Heart left ventricle (tissue), 16 donors: ENCODE measurements at regions not wholly inside any gene's neighbourhood (a gene's known extent, or its start where the extent isn't known, plus 50 kb on each side); places are given as distances from the start of the nearest gene placed in this dataset.

ENCODE experiments used
- ATAC-seq, 4 donors: fragments of 200-7000 bp; cut with Tn5 transposase; one replicate each; pipeline ENCODE4 v1.9.1; 2020 to 2022; ENCODE audit warnings: moderate library complexity in 4 of 4, mild to moderate bottlenecking in 3 of 4, moderate number of reproducible peaks in 1 of 4
- DNase-seq, 5 donors: peaks; one replicate each; pipeline ENCODE4 v3.0.0-alpha.2; 2020
- H3K27ac ChIP-seq, 12 donors: fragments of 200-600 bp; sonication (generic) in 4 of 12; one replicate each; pipeline versions ENCODE4 v1.5.0 to v1.8.0; 2016 to 2022; ENCODE audit warnings: mild to moderate bottlenecking in 2 of 12
- H3K27me3 ChIP-seq, 9 donors: fragments of 200-600 bp; sonication (generic) in 2 of 9; one replicate each; pipeline versions ENCODE4 v1.5.1 to v1.8.0; 2016 to 2022; ENCODE audit warnings: mild to moderate bottlenecking in 3 of 9
- H3K36me3 ChIP-seq, 9 donors: fragments of 200-600 bp; sonication (generic) in 2 of 9; one replicate each; pipeline versions ENCODE4 v1.5.0 to v1.8.0; 2018 to 2022; ENCODE audit warnings: mild to moderate bottlenecking in 2 of 9
- H3K4me1 ChIP-seq, 12 donors: fragments of 200-600 bp; sonication (generic) in 4 of 12; one replicate each; pipeline versions ENCODE4 v1.5.0 to v1.8.0; 2016 to 2022; ENCODE audit warnings: mild to moderate bottlenecking in 3 of 12
- H3K4me3 ChIP-seq, 12 donors: fragments of 200-600 bp; sonication (generic) in 4 of 12; one replicate each; pipeline versions ENCODE4 v1.5.0 to v1.8.0; 2017 to 2022; ENCODE audit warnings: mild to moderate bottlenecking in 9 of 12, moderate library complexity in 4 of 12
- H3K9me3 ChIP-seq, 12 donors: fragments of 200-600 bp; sonication (generic) in 4 of 12; one replicate each; pipeline versions ENCODE4 v1.5.0 to v1.8.0; 2016 to 2022; ENCODE audit warnings: mild to moderate bottlenecking in 1 of 12
- CTCF ChIP-seq, 12 donors: fragments of 200-600 bp; sonication (generic) in 4 of 12; IDR thresholded peaks; one replicate each; pipeline versions ENCODE4 v1.5.0 to v1.8.0; 2018 to 2022; ENCODE audit warnings: antibody characterized with exemption in 12 of 12, mild to moderate bottlenecking in 5 of 12
- POLR2A ChIP-seq, 2 donors: fragments of 450-650 bp; IDR thresholded peaks; one replicate each; pipeline ENCODE4 v1.6.1; 2017; ENCODE audit warnings: antibody characterized with exemption in 2 of 2, mild to moderate bottlenecking in 2 of 2, moderate library complexity in 2 of 2
- WGBS, 4 donors: extraction: QIAGEN DNeasy Blood & Tissue Kit in 2 of 4; methylation state at CpG; one replicate each; pipeline versions ENCODE4 v1.1.5 to v1.1.7; 2013 to 2018; 5-methylcytosine and 5-hydroxymethylcytosine counted together
- intact Hi-C, 10 donors: fragments of 100-400 bp; cut with DNase I; formaldehyde crosslinking; loops; one replicate each; pipeline versions ENCODE4 v1.11.1 to v1.14.2; 2022
- donor health status: ischemic (EF 13 %, LVEDD 7.1; RV severe dilation, severe dysfunction).
- donor health status: healthy with polysubstance abuse.
- donor health status: DM: no; HTN: yes; CAD: no.
- donor health status: DM: no; HTN: no; CAD: no.
- donor health status: ischemic (EF 25% LVEDD 6.9; RV normal size, moderate dysfunction).
- donor health status: ischemic (EF 25% LVEDD 5.7; RV mildly dilated, moderate dysfunction).
- donor health status: healthy.
- donor health status: DM: yes; HTN: yes; CAD: no.
- donor health status: ischemic (EF 35%, LVEDD 5.7; RV mildly dilated, moderate dysfunction).
- donor health status: nonischemic (EF 11% LVEDD 7.7; RV severe dilation, severe dysfunction).
- donor health status: DM: yes; HTN: yes; CAD: no.
- donor health status: PGD.
- donor health status: ischemic (EF 29% LVEDD 5.4; RV normal size, mild dysfunction).
- donor health status: nonischemic (EF 23%, LVEDD 6.1; RV moderate dilation, normal function).

GRCh38 chr9:21674894-21675293, 127.5 kb upstream of the MTAP start:
- Histone ChIP-seq H3K36me3 (no peaks in the 10 kb centered on the region), H3K4me1 (no peaks in the 10 kb centered on the region), H3K27me3 (peaks cover 0 to 10% (median 0%) of the 10 kb centered on the region in 9 donors), H3K27ac (no peak overlapping the region), H3K9me3 (no peaks in the 10 kb centered on the region), H3K4me3 (no peak overlapping the region)
- WGBS, 4 donors = 47 to 75% (median 64%) methylated on average over 1 of the region's 1 CpG
- ATAC-seq (no peak), DNase-seq (no peak)
- TF ChIP-seq CTCF (IDR thresholded peaks at IDR 0.05) (no peak), POLR2A (IDR thresholded peaks at IDR 0.05) (no peak)
- intact Hi-C loops = no loop called here

GRCh38 chr9:21677387-21677786, 125.0 kb upstream of the MTAP start:
- no peak overlapping the region for H3K27ac ChIP-seq
- no peaks in the 10 kb centered on the region for H3K36me3 ChIP-seq
- no peak overlapping the region for H3K4me3 ChIP-seq
- H3K27me3 ChIP-seq = peaks cover 0 to 10% (median 0%) of the 10 kb centered on the region in 9 donors
- ATAC-seq (no peak), DNase-seq (no peak)
- no peaks in the 10 kb centered on the region for H3K9me3 ChIP-seq
- H3K4me1 ChIP-seq = no peaks in the 10 kb centered on the region
- TF ChIP-seq CTCF (IDR thresholded peaks at IDR 0.05) (no peak), POLR2A (IDR thresholded peaks at IDR 0.05) (no peak)
- WGBS, 4 donors = 75 to 87% (median 86%) methylated on average over 1 of the region's 1 CpG
- intact Hi-C loops = no loop called here

GRCh38 chr9:21677834-21678233, 124.6 kb upstream of the MTAP start:
- Histone ChIP-seq H3K27ac (no peak overlapping the region), H3K27me3 (peaks cover 0 to 10% (median 0%) of the 10 kb centered on the region in 9 donors), H3K36me3 (no peaks in the 10 kb centered on the region), H3K4me1 (no peaks in the 10 kb centered on the region), H3K9me3 (no peaks in the 10 kb centered on the region), H3K4me3 (no peak overlapping the region)
- WGBS, 4 donors = 30 to 49% (median 44%) methylated on average over 3 of the region's 3 CpGs
- DNase-seq (no peak), ATAC-seq (no peak)
- TF ChIP-seq POLR2A (IDR thresholded peaks at IDR 0.05) = no peak
- TF ChIP-seq CTCF (IDR thresholded peaks at IDR 0.05) = no peak
- intact Hi-C loops = no loop called here

- 6 to 22% (median 15%) methylated on average over 1 of the region's 1 CpG for WGBS, 4 donors
- intact Hi-C loops = no loop called here
Observed at GRCh38 chr9:21679432-21679831, 123.0 kb upstream of the MTAP start.

More at GRCh38 chr9:21679432-21679831, 123.0 kb upstream of the MTAP start:
- H3K27me3 ChIP-seq = peaks cover 0 to 10% (median 0%) of the 10 kb centered on the region in 9 donors
- no peaks in the 10 kb centered on the region for H3K4me1 ChIP-seq
- H3K27ac ChIP-seq = no peak overlapping the region
- no peak overlapping the region for H3K4me3 ChIP-seq
- no peaks in the 10 kb centered on the region for H3K36me3 ChIP-seq
- ATAC-seq (no peak), DNase-seq (no peak)
- no peak for TF ChIP-seq POLR2A (IDR thresholded peaks at IDR 0.05)
- no peak for TF ChIP-seq CTCF (IDR thresholded peaks at IDR 0.05)
- no peaks in the 10 kb centered on the region for H3K9me3 ChIP-seq
